ENCODE measurements at regions not wholly inside any gene's neighbourhood (a gene's known extent, or its start where the extent isn't known, plus 50 kb on each side); places are given as distances from the start of the nearest gene placed in this dataset.
"Not testable (repeated sequence)": the region's sequence is repeated elsewhere in the genome, so short reads cannot be mapped to it uniquely, and the experiment has no call there.

DNA sequence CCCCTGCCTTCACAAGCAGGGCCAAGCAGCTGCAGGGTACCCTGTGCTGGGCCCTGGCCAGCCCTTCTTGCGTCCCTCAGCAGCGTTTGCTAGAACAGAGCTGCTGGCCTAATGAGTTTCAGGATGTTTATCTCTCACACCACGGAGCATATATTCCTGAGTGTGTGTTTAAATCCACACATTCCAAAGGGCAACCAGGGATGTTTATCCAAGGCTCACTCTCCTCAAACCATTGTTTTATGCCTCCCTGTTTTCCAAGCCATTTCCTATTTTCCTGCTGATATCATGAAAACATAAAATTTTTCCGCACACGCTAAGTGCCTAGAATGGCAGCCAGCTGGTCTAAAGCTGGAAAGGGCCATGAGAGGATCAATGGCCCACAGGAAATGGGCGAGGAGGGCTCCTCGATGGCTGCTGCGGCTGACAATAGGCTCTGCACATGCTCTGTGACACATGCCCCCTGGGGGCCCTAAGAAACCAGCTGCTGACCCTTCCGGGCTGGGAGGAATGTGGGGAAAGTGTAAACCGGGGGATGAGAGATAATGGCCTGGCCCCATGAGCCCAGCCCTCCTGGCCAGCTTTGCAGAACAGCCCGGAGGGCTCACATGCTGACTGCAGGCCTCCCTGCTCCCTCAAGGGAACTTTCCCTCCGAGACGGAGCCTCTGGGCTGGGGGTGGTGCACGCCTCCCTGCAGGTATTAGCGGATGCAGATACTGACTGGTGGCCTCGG, 194.0 kb downstream of the NDUFA10 start:
- H3K4me1 Mint-ChIP-seq (ENCODE audit: insufficient read depth, unreplicated experiment), result no peaks in the 10 kb centered on the region
- H3K27me3 Mint-ChIP-seq (ENCODE audit: insufficient read depth, unreplicated experiment), result peaks cover 30% of the 10 kb centered on the region
- H3K9me3 Mint-ChIP-seq (ENCODE audit: unreplicated experiment), result no peaks in the 10 kb centered on the region
- no peak for TF ChIP-seq CTCF (IDR thresholded peaks at IDR 0.05; ENCODE audit: unreplicated experiment)
- DNase-seq (ENCODE audit: unreplicated experiment), result no peak
- H3K4me3 Mint-ChIP-seq (ENCODE audit: unreplicated experiment), result no peak overlapping the region
- ChIA-PET POLR2A (no interaction called here), CTCF (interaction anchor here (0.6 to 0.8 kb wide), 2 partner anchors 157 to 161 kb away, joined by 4 to 5 read pairs; no protein-coding TSS in a partner anchor)
- no TSS peak for BruUV-seq (replicated peaks)
- intact Hi-C loops (cut with micrococcal nuclease), result no loop called here
- H3K36me3 Mint-ChIP-seq (ENCODE audit: insufficient read depth, unreplicated experiment), result no peaks in the 10 kb centered on the region
- no peak overlapping the region for H3K27ac Mint-ChIP-seq (ENCODE audit: low read depth, unreplicated experiment)

DNA sequence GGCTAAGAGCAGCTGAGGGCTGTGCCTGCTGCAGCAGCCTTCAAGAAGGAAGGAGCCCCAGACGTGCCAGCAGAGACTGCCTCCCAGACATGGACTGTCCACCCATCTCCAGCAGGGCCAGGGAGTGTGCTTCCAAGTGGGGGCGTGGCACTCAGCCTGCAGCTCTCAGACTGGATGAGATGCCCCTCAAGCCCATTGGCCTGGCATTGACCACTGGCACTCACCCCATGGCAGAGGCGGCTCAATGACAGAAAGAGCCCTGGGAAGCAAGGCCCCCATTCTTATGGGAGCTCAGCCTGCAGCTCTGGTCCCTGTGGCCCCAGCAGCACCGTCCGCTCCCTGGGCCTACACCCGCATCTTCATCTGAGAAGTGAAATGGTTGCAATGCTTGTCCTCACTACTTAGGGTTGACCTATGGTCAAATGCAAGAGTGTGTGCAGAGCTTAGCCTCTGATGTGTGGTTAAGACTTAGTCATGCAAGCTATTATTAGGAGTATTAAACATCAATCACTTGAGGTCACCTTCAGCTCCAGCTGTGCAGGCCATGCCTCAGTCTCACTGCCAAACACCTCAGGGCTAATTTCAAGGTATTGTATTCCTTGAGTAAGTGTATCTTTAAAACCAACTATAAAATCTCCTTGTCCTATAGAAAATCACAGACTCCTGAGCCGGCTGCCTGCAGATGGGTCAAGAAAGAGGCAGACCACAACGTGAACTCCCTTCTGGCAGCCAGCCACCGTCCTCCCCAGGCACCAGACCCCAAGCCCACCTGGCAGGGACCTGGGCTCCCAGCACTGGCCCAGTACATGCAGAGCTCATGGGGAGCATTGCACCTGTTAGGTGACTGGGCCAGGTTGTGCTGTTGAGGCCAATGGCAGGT, 194.8 kb downstream of the NDUFA10 start:
- Mint-ChIP-seq H3K4me3 (ENCODE audit: unreplicated experiment) (no peak overlapping the region), H3K27me3 (ENCODE audit: insufficient read depth, unreplicated experiment) (peaks cover 30% of the 10 kb centered on the region), H3K9me3 (ENCODE audit: unreplicated experiment) (no peaks in the 10 kb centered on the region), H3K27ac (ENCODE audit: low read depth, unreplicated experiment) (no peak overlapping the region), H3K4me1 (ENCODE audit: insufficient read depth, unreplicated experiment) (no peaks in the 10 kb centered on the region), H3K36me3 (ENCODE audit: insufficient read depth, unreplicated experiment) (no peaks in the 10 kb centered on the region)
- POLR2A ChIA-PET, result no interaction called here
- CTCF ChIA-PET, result interaction anchor here (0.6 to 1.2 kb wide), 4 partner anchors 52 to 162 kb away, joined by 3 to 5 read pairs (median 4); no protein-coding TSS in a partner anchor
- no peak for TF ChIP-seq CTCF (IDR thresholded peaks at IDR 0.05; ENCODE audit: unreplicated experiment)
- intact Hi-C loops (cut with micrococcal nuclease), result no loop called here
- DNase-seq (ENCODE audit: unreplicated experiment), result no peak
- no TSS peak for BruUV-seq (replicated peaks)

DNA sequence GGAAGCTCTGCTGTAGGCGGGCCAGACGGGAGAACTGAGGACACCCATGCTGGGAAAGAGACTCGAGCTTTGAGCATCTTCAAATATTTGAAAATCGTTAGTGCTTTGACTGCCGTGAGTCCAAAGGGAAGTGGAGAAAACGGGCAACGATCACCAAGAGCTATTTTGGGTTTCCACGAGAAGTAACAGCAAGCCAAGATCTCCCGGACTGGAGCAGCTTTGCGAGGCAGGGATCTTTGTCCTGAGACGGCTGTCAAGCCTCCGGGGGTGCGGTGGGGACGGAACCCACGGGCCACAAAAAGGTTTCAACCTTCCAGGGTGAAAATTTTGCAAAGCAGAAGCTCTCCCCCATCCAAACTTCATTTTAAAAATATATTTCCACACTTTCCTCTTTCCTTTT, 195.8 kb downstream of the NDUFA10 start:
- Mint-ChIP-seq H3K27me3 (ENCODE audit: insufficient read depth, unreplicated experiment) (peaks cover 28% of the 10 kb centered on the region), H3K9me3 (ENCODE audit: unreplicated experiment) (no peaks in the 10 kb centered on the region), H3K4me1 (ENCODE audit: insufficient read depth, unreplicated experiment) (peaks cover 4% of the 10 kb centered on the region), H3K36me3 (ENCODE audit: insufficient read depth, unreplicated experiment) (no peaks in the 10 kb centered on the region), H3K27ac (ENCODE audit: low read depth, unreplicated experiment) (no peak overlapping the region), H3K4me3 (ENCODE audit: unreplicated experiment) (no peak overlapping the region)
- no peak for TF ChIP-seq CTCF (IDR thresholded peaks at IDR 0.05; ENCODE audit: unreplicated experiment)
- BruUV-seq (replicated peaks), result no TSS peak
- ChIA-PET POLR2A (no interaction called here), CTCF (interaction anchor here (0.7 to 1.2 kb wide), 4 partner anchors 14 to 314 kb away, joined by 3 to 4 read pairs (median 3); no protein-coding TSS in a partner anchor)
- intact Hi-C loops (cut with micrococcal nuclease), result no loop called here
- no peak for DNase-seq (ENCODE audit: unreplicated experiment)

- BruUV-seq (replicated peaks); DNase-seq (ENCODE audit: unreplicated experiment); H3K27ac Mint-ChIP-seq (ENCODE audit: low read depth, unreplicated experiment); intact Hi-C loops (cut with micrococcal nuclease); H3K4me1 Mint-ChIP-seq (ENCODE audit: insufficient read depth, unreplicated experiment); H3K9me3 Mint-ChIP-seq (ENCODE audit: unreplicated experiment); H3K36me3 Mint-ChIP-seq (ENCODE audit: insufficient read depth, unreplicated experiment); H3K4me3 Mint-ChIP-seq (ENCODE audit: unreplicated experiment); POLR2A ChIA-PET: not testable (repeated sequence)
- peaks cover 24% of the 10 kb centered on the region for H3K27me3 Mint-ChIP-seq (ENCODE audit: insufficient read depth, unreplicated experiment)
- CTCF ChIA-PET, result interaction anchor here (0.7 to 1.2 kb wide), 2 partner anchors 14 to 54 kb away, joined by 3 to 4 read pairs; no protein-coding TSS in a partner anchor
Observed at GRCh38 chr2:239828973-239829275, 196.2 kb downstream of the NDUFA10 start.

All from MCF 10A (cell line).